ENCODE measurements at regions not wholly inside any gene's neighbourhood (a gene's known extent, or its start where the extent isn't known, plus 50 kb on each side); places are given as distances from the start of the nearest gene placed in this dataset.

DNA sequence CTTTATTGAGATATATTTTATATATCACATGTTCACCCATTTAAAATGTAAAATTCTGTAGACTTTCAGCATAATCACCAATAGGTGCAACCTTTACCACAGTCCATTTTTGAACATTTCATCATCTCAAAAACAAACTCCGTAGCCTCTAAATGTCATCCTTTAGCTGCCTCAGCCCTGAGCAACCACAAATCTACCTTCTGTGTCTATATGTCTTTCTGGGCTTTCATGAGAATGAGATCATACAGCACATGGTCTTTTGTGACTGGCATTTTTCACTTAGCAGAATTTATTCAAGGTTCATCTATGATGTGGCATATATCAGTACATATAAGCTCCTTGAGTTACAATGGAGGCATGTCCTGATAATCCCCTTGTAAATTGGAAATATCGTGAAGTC is 320.5 kb downstream of the ETS1 start:
- DNase-seq (ENCODE audit: low read depth in 4 of 4, low spot score in 1 of 4), result no peak

DNA sequence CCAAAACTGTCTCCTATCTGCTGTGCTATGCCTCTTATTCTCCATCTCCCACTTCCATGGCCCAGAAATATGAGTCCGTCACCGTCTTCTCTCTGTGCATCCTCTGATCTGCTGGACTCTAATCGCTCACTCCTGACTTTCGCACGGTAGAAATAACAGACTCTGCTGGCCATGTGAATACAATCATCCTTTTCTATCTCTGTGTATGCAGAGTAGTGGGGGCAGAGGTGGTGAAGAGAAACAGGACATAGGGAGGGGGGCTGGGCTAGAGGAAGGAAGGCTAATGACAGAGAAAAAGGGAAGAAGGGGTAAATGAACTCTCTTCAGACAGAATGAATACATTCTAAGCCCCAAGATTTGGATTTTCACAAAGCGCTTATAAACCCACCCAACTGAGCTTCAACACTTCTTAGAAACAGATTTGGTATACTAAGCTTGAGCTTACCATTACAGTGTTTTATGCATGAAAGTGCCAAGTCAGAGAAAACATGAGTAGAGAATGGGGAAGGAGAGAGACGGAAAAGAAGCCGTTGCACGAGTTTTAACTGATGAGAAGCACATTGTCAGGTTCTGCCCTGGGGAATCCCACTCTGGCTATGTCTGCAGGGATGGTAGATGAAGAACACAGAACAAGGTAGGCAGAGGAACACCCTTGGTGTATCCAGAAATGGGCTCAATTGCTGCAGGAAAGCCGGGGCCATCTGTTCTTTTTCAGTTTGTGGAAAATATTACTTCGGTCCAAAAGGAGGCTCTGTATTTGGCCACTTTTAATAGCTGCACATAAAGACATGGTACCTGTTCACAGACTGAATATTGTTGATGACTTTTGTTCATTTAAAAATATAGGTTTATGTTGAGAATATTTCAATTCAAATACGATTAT is 324.7 kb downstream of the ETS1 start:
- DNase-seq (ENCODE audit: low read depth in 4 of 4, low spot score in 1 of 4), result no peak

DNA sequence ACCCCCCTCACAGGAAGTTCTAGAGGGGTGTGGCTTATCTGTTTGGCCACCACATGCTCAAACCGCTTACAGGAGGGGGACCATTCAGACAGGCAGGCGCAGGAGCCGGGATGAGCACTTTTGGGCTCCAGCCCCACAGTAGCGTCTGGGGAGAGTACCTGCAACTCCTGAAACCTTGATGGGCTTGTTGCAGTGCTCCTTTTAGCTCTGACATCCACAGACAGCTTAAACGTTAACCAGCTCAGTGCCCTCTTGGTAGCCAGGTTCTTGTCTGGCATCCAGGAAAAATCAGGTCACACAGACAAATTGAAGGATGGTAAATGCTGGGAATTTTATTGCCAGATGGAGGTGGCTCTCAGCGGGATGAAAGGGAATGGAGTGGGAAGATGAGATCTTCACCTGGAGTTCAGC is 326.3 kb downstream of the ETS1 start:
- no peak for DNase-seq (ENCODE audit: low read depth in 4 of 4, low spot score in 1 of 4)

DNA sequence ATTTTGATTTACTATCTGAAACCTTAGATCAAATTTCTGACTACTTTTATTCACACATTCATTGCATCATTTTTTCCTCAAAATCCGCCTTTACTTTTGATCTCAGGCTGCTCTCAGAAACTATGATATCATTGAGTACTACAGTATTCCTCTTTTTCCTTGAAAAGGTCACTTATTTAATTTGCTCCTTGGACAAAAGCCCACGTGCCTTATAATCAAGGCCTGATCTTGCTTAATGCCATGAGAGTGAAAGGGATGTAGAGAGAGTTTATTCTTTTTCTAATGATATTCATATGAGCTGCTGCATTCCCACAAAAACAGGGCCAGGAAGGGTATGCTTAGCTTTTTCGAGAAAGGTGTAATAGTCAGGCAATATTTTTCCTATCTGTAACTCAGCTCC is 327.0 kb downstream of the ETS1 start:
- no peak for DNase-seq (ENCODE audit: low read depth in 4 of 4, low spot score in 1 of 4)

DNA sequence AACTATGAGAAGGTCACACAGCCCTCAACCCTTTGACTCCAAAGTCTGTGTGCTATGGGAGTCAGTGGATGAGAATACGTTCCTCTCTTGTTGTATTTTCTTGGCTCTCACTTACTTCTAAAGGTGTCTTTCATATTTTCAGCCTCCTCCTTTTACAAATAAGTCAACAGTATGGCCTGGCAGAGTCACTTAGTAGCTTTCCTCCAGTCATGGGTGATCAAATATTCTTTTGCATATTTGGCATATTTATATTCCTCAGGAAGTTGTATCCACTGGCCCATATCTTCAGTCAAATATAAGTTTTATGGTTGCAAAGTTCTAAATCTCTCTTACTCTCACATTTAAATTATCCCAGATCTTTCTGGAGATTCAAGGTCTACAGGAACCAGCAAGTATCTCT is 327.5 kb downstream of the ETS1 start:
- DNase-seq (ENCODE audit: low read depth in 4 of 4, low spot score in 1 of 4), result no peak

DNA sequence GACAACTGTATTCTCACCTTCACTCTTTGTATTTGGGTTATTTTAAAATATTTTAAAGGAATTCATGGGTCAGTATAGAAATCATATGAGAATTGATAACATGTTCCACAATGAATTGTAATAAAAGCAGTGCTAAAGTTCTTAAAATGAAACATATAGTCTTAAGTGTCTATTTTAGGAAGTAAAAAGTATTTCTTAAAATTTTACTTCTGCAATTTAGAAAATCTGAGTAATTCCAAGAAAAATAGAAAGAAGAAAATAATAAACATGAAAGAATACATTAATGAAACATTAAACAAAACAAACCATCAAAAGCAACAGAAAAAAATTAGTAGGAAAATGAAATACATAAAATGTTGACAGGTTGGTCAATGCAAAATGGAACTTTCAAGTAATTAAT is 332.4 kb downstream of the ETS1 start:
- no peak for DNase-seq (ENCODE audit: low read depth in 4 of 4, low spot score in 1 of 4)

DNA sequence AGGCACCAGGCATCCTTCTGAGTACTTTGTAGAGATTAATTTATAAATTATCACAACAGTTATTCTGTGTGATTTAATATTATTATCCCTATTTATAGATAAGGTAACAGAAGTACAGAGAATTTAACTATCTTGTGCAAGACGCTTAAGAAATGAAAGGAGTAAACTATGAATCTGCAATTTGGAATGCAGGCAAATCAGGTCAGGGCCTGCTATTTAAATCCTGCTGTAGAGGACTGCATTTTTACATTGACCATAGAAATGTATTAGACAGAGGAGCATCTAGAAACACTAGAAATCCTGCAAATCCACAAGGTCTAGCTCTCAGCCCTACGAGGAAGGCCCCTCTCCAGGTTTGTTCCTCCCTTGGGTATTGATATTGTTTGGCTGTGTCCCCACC is 336.2 kb downstream of the ETS1 start:
- no peak for DNase-seq (ENCODE audit: low read depth in 4 of 4, low spot score in 1 of 4)

DNA sequence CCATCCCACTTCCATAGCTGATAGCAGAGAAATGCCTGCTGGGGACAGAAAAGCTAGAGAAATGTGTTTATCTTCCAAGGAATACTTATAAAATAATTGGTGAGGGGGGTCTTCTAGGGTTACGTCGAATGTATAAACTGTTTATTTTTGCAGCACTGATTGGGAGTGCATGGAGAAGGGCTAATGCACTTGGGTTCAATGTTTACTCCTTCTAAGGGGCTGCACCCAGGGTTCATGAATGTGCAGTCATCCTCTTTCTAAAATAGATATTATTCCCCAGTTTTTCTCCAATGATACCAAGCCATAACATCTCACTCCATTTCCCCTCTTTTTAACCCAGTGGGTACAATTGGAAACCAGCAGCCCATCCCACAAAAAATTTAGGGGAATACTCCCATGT is 336.9 kb downstream of the ETS1 start:
- no peak for DNase-seq (ENCODE audit: low read depth in 4 of 4, low spot score in 1 of 4)

DNA sequence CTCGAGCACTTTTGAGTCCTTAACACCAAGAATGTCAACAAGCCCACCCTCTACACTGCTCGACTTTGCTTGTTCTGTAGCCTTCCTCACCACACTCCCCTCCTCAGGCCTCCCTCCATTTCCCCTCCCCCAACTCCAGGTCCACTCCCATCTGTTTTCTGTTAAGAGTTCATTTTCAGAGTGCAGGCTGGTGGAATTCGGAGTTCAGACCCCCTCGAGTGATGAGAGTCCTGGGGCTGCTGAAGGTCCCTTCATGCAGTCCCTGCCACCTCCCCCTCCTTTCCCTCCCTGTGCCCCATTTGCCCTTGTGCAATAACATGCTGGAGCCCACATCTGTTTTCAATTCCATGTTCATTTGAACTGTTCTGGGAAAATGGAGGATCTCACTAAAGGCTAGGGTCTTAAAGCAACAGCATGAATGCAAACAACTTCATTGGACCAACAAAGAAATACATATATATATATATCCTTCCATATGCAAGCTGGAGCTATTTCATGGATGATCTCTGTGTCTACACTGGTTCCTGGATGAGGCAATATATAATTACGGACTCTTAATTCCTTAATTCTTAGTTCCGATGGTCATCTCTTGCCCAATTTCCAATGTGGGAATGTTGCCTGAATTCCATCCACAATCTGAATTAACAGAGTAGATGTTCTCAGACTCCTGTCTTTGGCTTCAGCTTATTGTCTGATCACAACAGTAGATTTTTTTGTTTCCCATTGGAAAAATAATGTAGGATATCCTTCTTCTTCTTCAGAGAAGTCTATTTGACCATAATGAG is 340.4 kb downstream of the ETS1 start:
- DNase-seq (ENCODE audit: low read depth in 4 of 4, low spot score in 1 of 4), result no peak

DNA sequence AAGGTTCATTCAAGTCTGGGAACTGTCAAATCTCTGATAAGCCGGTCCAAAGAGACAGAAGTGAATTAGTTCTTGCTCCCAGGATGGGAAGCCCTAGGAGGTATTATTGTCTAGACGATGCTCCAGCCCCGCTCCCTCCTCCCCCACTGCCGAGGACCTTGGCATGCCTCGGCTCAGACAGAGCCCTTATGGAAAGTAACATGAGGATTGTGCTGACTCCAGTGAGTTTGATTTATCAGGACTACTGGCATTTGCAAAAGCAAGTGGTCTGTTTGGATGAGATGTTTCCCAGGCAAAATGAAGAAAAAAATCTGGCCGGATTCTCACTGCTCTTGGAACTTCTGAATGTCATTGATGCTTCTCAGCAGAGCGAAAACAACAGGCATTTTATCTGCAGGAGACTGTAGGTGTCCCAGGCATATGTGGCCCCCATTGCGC is 341.0 kb downstream of the ETS1 start:
- DNase-seq (ENCODE audit: low read depth in 4 of 4, low spot score in 1 of 4), result no peak

DNA sequence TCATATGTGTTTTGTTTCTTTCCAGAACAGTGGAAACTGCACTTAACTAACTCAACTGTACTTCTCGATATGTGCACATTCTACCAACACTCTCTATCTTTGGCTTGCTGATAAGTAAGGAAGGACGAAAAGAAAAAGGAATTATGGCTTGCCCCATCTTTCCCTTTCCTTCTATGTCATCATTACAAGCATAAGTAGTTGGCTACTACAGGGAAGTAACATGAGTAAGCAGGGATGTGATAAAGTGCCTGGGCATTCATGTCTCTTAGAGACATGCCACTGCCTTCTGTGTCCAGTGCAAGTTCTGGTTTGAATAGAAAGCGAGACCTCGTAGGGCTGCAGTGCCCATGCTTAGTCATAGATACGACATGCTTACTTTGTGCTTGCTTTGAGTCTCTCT is 342.5 kb downstream of the ETS1 start:
- DNase-seq (ENCODE audit: low read depth in 4 of 4, low spot score in 1 of 4), result no peak

DNA sequence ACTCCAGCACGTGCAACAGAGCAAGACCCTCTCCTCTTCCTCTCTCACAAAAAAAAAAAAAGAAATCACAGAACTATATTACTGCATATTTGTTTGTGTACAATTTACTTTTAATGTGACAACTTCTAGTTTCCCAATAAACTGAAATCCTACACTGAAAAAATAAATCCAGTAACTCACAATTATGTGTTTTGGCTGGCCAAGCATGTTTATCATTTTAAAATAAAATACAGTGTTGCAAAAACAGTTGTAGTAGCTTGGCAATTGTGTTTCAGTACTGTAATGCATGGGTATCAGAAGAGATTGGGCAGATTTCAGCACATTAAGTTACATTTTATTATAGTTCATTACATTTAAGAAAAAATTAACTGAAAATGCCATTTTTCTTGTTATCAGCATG is 344.9 kb downstream of the ETS1 start:
- no peak for DNase-seq (ENCODE audit: low read depth in 4 of 4, low spot score in 1 of 4)

DNA sequence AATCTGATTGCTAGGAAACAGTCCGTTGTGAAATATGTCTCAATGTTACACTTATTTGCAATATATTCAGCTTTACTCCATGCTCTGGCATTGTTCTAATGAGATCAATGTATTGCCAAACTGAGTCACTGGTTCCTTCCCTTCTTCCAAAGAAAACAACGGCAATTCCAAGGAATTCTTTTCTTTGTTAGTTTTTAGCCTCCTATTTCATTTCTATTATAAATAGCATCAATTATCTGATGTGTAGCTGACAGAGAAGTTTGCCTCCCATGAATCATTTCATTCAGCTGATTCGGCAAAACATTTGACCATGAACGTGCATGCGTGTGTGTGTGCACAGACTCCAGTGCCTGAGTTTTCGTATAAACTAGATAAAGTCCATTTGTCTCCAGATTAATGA is 346.8 kb downstream of the ETS1 start:
- DNase-seq (ENCODE audit: low read depth in 4 of 4, low spot score in 1 of 4), result no peak

DNA sequence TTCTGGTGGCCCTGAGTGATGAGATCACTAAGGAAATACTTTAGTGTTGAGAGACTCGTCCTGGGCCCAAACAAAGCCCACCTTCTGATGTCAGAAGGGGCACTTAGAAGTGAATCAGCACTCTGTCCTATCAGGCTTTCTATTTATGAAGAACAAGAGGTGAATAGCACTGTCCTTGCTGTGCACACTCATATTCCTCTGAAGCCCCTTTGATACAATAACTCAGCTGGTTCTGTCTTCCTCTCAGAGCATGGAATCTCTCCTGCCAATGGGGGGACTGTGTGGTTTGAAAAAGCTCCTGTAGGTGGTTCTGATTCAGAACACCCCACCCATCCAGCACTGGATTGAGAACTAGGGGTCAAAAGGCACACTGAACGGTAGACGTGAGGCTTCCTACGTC is 348.1 kb downstream of the ETS1 start:
- DNase-seq (ENCODE audit: low read depth in 4 of 4, low spot score in 1 of 4), result no peak

DNA sequence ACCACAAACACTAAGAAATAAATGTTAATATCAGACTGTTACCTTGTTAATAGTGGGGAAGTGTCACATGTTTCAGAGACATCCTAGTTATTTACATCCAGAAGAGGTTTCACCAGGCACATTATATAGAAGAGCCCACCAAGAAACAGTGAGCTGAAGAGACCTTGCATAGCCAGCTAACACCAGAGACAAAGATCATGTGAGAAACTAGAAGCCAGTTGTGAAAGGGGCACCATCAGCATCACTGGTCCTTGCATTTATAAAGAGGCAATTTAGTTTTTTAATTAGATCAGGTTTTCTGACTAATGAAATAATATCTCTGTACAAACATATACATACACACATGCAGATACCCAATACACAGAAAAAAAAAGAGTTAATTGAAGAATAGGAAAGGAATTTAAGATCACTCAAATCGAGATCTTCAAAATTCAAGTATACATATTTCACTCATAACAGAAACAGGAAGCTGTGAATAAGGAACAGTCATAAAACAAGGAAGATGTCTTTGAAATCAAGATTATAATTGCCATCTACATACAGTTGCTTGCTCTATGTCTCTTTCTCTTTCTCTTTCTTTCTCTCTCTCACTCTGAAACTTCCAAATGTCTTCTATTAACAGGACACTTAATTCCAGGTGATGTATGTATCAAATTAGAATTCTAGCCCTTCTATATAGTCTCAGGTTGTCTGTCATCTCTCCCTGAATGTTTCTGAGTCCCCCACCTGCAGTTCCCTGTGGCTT is 348.7 kb downstream of the ETS1 start:
- no peak for DNase-seq (ENCODE audit: low read depth in 4 of 4, low spot score in 1 of 4)

DNA sequence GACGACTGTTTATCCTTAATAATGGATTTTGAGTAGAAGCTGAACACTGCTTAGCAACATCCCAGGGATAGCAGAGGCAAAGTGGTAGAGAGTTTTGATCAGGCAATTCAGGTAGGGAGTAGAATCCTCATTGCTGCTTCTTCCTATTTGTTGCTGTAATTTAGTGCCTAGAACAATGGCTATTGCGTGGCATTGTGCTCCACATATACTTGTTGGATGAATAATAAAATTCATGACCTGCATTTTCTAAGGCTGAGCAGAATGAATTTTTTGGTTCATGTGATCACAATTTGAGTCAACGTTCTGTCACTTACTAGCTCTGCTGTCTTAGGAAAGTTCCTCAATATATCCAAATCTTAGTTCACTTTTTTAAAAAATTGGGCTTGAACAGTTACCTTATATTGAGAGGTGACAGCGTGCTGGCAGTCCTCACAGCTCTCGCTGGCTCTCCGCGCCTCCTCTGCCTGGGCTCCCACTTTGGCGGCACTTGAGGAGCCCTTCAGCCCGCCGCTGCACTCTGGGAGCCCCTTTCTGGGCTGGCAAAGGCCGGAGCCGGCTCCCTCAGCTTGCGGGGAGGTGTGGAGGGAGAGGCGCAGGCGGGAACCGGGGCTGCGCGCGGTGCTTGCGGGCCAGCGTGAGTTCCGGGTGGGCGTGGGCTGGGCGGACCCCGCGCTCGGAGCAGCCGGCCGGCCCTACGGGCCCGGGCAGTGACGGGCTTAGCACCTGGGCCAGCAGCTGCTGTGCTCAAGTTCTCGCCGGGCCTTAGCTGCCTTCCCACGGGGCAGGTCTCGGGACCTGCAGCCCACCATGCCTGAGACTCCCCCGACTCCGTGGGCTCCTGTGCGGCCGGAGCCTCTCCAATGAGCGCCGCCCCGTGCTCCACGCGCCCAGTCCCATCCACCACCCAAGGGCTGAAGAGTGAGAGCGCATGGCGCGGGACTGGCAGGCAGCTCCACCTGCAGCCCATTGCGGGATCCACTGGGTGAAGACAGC is 350.6 kb downstream of the ETS1 start:
- DNase-seq (ENCODE audit: low read depth in 4 of 4, low spot score in 1 of 4), result no peak

DNA sequence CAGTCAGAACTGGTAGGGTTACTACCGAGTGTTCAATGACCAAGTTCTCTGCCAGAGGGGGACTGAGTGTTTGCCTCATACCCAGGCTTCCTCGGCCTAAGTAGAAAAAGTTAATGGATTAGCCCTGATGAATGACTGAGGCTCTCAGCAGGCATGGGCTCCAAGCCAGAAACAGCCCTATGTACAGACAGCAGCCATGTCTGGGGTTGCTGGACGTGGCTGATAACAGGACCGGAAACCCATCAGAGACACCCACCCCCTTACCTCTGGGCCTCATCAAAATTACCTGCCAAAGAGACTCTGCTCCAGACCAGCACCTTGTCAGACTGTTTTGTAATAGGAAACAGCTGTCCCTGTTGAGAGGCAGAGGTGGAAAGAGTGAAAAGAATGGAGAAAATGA is 351.4 kb downstream of the ETS1 start:
- DNase-seq (ENCODE audit: low read depth in 4 of 4, low spot score in 1 of 4), result no peak

DNA sequence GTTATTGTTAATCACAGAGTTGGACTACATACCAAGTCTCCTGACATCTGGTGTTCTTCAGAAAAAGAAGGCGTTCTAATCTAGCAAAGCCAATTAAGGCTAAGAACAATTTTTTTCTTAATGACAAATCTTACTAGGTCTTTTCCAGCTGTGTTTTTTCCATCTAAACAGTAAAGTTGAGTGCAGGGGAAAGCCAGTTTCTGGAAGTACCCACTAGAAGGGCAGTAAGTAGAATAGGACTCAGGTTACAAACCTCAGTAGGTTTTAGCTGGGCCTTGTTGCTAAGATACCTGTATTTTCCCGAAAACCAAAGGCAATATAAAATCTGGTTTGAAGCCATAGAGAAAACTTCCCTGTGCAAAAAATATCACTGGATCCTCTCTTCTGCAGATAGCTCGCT is 351.9 kb downstream of the ETS1 start:
- no peak for DNase-seq (ENCODE audit: low read depth in 4 of 4, low spot score in 1 of 4)

DNA sequence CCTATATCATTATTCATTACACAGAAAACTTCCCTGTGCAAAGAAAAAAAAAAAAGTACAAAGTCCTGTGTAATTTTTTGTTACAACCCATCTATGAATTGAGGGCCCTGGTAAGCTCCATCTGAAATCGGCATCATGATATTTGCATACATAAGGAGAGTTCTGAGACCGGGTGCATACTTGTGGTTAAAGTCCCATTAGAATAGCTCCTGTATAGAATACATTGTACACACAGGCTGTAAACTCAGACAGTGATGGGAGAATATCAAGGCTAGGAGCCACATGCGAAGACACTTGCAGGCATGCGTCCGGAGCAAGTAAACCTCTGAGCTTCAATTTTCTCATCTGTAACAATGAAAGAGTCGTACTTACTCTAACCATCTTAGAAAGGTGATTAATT is 353.2 kb downstream of the ETS1 start:
- no peak for DNase-seq (ENCODE audit: low read depth in 4 of 4, low spot score in 1 of 4)

DNA sequence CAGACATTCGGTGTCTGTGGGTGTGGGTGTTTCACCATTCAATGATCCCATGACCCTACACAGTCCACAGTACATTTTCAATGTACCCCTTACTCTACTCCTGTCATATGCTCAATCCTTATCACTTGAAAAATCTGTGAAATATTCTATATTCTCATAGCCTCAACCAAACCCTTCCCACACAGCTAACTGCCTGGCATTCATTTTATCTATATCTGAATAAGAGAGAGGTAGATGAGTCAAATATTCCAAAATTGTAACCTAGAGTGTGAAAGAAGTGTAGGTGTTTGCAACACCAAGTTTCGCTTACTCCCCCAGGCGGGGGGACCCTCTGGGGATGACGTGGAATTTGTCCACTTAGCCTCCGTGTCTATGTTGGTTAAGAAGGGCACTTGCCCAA is 354.8 kb downstream of the ETS1 start:
- peak in 3 of 4 experiments; percentile 35 to 63 (median 43) for DNase-seq (ENCODE audit: low read depth in 4 of 4, low spot score in 1 of 4)

All from stimulated activated CD4-positive, alpha-beta T cell treated with anti-CD3 and anti-CD28 coated beads, Interleukin-1b, Interleukin-23, amount 100 ng/mL, for 24 hours (primary cell).